ENCODE measurements at regions not wholly inside any gene's neighbourhood (a gene's known extent, or its start where the extent isn't known, plus 50 kb on each side); places are given as distances from the start of the nearest gene placed in this dataset.

- DNase-seq (ENCODE audit: low spot score), result peak; percentile 24
Observed at GRCh38 chr14:60349663-60350365, 100.8 kb downstream of the PPM1A start.

- no peak for DNase-seq (ENCODE audit: low spot score)
Observed at GRCh38 chr14:60350366-60350720, 101.3 kb downstream of the PPM1A start.

GRCh38 chr14:60353420-60353819 is 104.4 kb downstream of the PPM1A start:
- no peak for DNase-seq (ENCODE audit: low spot score)

- DNase-seq (ENCODE audit: low spot score), result no peak
Observed at GRCh38 chr14:60355768-60356167, 106.7 kb downstream of the PPM1A start.

GRCh38 chr14:60356386-60356785 is 107.4 kb downstream of the PPM1A start:
- DNase-seq (ENCODE audit: low spot score), result no peak

- DNase-seq (ENCODE audit: low spot score), result no peak
Observed at GRCh38 chr14:60356906-60357550, 108.0 kb downstream of the PPM1A start.

- DNase-seq (ENCODE audit: low spot score), result no peak
Observed at GRCh38 chr14:60357551-60358149, 108.6 kb downstream of the PPM1A start.

GRCh38 chr14:60363275-60363674 is 114.3 kb downstream of the PPM1A start:
- no peak for DNase-seq (ENCODE audit: low spot score)

- DNase-seq (ENCODE audit: low spot score), result no peak
Observed at GRCh38 chr14:60363687-60364086, 114.7 kb downstream of the PPM1A start.

GRCh38 chr14:60381909-60382308 is 104.0 kb downstream of the C14orf39 start:
- no peak for DNase-seq (ENCODE audit: low spot score)
